ENCODE measurements at regions not wholly inside any gene's neighbourhood (a gene's known extent, or its start where the extent isn't known, plus 50 kb on each side); places are given as distances from the start of the nearest gene placed in this dataset.
A peak's percentile ranks its signal among the peaks of the same experiment; 100 is the strongest.

DNA sequence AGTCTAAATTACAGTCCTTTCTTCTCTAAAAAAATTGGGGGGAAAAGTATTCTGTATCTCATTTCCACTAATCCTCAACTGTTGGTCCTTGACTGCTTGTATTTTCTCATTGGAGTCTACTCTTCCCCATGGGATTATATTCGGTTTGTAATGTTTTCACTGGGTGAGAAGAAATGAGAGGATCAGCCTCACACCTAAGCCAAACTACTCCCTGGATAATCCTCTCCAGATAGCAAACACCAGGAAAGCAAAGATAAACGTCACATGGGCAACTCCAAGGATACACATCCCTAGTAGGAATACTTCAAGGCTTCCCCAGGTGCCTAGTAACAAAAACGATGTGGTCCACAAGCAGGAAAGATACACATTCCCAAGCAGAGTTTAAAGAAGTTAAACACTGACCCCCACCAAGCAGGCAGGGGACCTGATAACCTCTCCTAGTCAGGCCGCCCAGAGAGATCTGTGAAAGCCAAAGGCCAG lies 53.9 kb upstream of the SOX4 start:
- no peaks in the 10 kb centered on the region for H3K9me3 Mint-ChIP-seq (ENCODE audit: unreplicated experiment)
- H3K4me3 ChIP-seq (ENCODE audit: low read depth, low read length) = no peak overlapping the region
- no peaks in the 10 kb centered on the region for H3K4me1 ChIP-seq
- ChIA-PET POLR2A (no interaction called here), CTCF (no interaction called here)
- no peaks in the 10 kb centered on the region for H3K36me3 Mint-ChIP-seq (ENCODE audit: insufficient read depth, unreplicated experiment)
- BruUV-seq (replicated peaks) = no TSS peak
- no peaks in the 10 kb centered on the region for H3K27me3 ChIP-seq (replicated peaks; ENCODE audit: control insufficient read depth, insufficient read depth, low read length)
- H3K36me3 ChIP-seq (ENCODE audit: control insufficient read depth, insufficient read depth, low read length) = no peaks in the 10 kb centered on the region
- H3K4me3 Mint-ChIP-seq (ENCODE audit: unreplicated experiment) = no peak overlapping the region
- no peaks in the 10 kb centered on the region for H3K9me3 ChIP-seq
- H3K4me1 Mint-ChIP-seq (ENCODE audit: low read depth, unreplicated experiment) = no peaks in the 10 kb centered on the region
- DNase-seq = peak in 1 of 2 experiments; percentile 5
- H3K27me3 Mint-ChIP-seq (ENCODE audit: insufficient read depth, unreplicated experiment) = no peaks in the 10 kb centered on the region
- TF ChIP-seq, protein P1, sequence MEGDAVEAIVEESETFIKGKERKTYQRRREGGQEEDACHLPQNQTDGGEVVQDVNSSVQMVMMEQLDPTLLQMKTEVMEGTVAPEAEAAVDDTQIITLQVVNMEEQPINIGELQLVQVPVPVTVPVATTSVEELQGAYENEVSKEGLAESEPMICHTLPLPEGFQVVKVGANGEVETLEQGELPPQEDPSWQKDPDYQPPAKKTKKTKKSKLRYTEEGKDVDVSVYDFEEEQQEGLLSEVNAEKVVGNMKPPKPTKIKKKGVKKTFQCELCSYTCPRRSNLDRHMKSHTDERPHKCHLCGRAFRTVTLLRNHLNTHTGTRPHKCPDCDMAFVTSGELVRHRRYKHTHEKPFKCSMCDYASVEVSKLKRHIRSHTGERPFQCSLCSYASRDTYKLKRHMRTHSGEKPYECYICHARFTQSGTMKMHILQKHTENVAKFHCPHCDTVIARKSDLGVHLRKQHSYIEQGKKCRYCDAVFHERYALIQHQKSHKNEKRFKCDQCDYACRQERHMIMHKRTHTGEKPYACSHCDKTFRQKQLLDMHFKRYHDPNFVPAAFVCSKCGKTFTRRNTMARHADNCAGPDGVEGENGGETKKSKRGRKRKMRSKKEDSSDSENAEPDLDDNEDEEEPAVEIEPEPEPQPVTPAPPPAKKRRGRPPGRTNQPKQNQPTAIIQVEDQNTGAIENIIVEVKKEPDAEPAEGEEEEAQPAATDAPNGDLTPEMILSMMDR (IDR thresholded peaks at IDR 0.05; ENCODE audit: insufficient read depth in 1 of 2, low read depth in 1 of 2, low read length in 1 of 2, severe bottlenecking in 1 of 2, unreplicated experiment in 1 of 2) = no peak
- intact Hi-C loops (cut with micrococcal nuclease; ENCODE audit: unreplicated experiment) = no loop called here
- H3K27ac Mint-ChIP-seq (ENCODE audit: unreplicated experiment) = no peak overlapping the region
